ENCODE measurements at regions not wholly inside any gene's neighbourhood (a gene's known extent, or its start where the extent isn't known, plus 50 kb on each side); places are given as distances from the start of the nearest gene placed in this dataset.

DNA sequence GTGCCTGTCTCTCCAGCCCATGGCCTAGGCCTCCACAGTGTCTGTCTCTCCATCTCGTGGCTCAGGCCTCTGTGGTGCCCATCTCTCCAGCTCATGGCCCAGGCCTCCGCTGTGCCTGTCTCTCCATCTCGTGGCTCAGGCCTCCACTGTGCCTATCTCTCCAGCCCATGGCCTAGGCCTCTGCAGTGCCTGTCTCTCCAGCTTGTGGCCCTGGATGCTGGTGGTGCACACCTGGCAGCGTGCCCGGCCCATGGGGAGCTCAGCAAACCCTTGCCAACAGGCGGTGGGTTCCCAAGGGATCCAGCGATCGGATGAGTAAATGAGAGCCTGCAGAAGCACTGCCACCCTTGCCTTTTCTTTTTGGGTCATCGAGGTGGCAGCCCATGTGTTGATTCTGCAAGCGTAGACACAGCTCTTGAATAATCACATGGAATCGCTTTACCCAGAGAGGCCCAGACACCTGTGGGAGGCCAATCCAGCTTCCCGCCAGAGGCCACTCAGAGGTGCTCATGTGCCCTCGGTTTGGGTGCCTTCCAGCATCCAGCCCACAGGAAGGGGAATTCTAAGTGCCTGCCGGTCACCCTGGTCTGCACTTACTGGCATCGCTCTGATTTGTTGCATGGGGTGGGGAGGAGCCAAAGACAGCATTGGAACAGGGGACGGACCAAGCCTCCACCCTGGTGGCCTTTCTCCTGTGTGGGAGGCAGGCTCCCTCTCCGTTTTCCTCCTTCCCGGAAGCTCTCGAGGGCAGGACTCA, 101.8 kb upstream of the HDAC4 start:
- H3K27ac ChIP-seq (ENCODE audit: low read depth, low read length), result no peak overlapping the region
- H3K27me3 ChIP-seq (ENCODE audit: insufficient read depth, low read length), result no peaks in the 10 kb centered on the region
- no peak overlapping the region for H3K9ac ChIP-seq (ENCODE audit: low read depth, low read length)
- H3K9me3 ChIP-seq (ENCODE audit: insufficient read depth, low read depth, low read length), result no peaks in the 10 kb centered on the region
- no peaks in the 10 kb centered on the region for H3K36me3 ChIP-seq (ENCODE audit: insufficient read depth, low read length)
- no peak overlapping the region for H3K4me3 ChIP-seq (ENCODE audit: low read length)
- 93% methylated on average over 19 of the region's 19 CpGs for WGBS
- 0 out of 2 replicates have a peak, but pooled peaks cover 3% of the 10 kb centered on the region for H3K4me1 ChIP-seq (ENCODE audit: insufficient read depth, low read length)

DNA sequence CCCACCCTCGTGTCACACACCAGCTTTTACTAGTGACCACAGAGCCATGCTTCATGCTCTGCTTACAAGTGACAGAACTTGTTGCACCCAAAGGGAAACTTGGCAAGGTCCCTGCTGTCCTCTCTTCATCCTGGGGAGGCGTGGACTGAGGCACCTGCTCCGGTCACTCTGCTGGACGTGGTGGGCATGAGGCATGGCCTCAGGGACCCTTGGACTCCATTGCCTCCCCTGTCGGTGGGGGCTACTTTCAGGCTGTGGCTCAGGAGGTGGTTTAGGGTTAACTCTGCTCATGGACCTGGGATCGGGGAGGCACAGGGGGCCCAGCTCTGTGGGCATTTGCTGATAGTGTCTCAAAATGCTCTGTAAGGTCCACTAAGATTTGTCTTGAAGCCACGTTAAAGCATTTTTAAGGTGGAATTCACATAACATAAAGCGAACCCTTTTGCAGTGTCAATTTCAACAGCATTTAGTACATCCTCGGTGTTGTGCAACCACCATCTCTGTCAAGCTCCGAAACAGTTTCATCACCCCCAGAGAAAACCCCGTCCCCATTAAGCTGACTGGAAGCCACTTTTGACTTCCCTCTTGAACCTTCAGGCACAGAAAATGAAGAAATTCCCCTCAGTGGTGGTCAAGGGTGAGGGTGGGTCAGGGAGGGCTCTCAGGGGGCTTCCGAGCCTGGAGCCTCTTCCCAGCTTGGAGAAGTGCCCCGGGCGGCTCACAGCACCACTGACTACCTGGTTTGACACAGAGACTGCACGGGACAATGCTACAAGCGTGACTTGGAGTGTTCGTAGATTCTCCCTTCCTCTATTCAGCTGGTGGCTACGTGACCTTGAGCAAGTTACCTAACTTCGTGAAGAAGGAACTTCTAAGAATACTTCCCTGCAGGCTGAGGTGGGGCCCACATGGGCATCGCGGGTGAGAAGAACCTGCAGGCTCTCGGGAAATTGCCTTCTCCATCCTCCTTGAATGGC, 100.0 kb upstream of the HDAC4 start:
- no peaks in the 10 kb centered on the region for H3K4me1 ChIP-seq (ENCODE audit: insufficient read depth, low read length)
- H3K27me3 ChIP-seq (ENCODE audit: insufficient read depth, low read length), result no peaks in the 10 kb centered on the region
- WGBS, result 89% methylated on average over 22 of the region's 22 CpGs
- no peaks in the 10 kb centered on the region for H3K9me3 ChIP-seq (ENCODE audit: insufficient read depth, low read depth, low read length)
- H3K36me3 ChIP-seq (ENCODE audit: insufficient read depth, low read length), result no peaks in the 10 kb centered on the region
- H3K27ac ChIP-seq (ENCODE audit: low read depth, low read length), result no peak overlapping the region
- H3K4me3 ChIP-seq (ENCODE audit: low read length), result no peak overlapping the region
- no peak overlapping the region for H3K9ac ChIP-seq (ENCODE audit: low read depth, low read length)

DNA sequence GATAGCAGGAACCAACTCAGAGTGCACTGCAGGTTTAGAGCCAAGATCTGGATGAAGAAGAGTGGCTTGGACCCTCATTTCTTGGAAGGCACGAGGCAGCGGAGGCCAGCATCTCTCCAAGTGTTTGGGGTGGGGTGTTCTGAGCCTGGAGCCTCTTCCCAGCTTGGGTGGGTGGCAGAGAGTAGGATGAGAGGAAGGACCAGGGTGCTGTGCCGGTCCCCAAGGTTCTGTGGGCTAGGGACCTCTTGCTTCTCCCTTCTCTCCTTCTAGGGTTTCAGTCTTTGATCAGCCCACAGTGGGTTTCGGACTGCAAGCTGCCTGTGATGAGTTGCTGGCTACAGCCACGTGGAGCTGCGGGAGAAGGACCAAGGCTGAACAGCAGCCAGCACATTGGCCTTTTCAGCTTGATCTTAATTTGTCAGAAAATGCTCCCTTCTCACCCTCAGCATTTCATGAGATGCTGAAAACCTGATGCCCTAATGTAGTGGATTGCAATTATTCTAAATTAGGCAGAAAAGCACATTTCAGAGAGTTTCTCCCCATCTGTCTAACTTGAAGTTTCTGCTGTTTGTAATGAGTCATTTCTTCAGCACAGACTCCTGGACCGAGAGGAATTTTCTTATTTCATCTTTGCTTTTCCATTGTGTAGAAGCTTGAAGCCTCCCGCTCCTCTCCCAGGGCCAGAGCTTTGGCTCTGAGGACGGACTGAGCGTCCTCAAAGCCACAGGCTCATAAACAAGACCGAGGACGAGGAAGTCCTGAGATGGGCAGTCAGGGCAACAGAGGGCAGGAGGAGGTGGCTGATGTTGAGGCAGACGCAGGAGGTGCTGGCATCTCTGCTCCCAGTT, 99.1 kb upstream of the HDAC4 start:
- no peaks in the 10 kb centered on the region for H3K9me3 ChIP-seq (ENCODE audit: insufficient read depth, low read depth, low read length)
- no peaks in the 10 kb centered on the region for H3K27me3 ChIP-seq (ENCODE audit: insufficient read depth, low read length)
- WGBS, result 93% methylated on average over 13 of the region's 13 CpGs

DNA sequence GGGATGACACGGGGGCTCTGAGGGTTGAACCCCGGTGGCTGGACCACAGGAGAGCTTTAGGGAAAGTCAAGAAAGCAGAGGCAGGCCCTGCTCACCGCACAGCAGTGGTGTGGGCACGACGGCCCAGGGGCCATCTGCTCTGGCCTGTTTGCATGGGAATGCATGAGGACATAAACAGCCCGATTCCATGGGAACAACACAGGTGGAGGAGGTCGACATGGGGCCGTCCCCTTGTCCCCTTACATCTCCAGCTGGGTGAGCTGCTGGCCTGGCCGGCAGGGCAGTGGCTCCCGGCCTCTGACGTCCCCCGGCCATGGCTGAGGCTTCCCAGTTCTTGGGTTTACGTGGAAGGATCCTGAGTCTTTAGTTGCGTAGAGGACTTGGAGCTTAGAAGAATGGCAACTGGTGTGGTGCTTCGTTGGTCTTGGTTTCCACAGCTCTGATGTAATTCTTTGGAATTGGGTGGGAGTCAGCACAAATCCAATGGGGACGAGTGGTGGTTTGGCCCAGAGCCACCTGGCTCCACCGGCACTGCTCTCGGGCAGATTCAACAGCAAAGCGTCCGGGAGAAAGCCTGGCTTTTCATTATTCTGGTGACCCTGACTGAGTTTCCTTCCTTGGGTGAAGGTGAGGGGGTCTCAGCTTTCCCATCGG, 98.3 kb upstream of the HDAC4 start:
- H3K27ac ChIP-seq (ENCODE audit: low read depth, low read length), result no peak overlapping the region
- H3K4me1 ChIP-seq (ENCODE audit: insufficient read depth, low read length), result no peaks in the 10 kb centered on the region
- no peaks in the 10 kb centered on the region for H3K9me3 ChIP-seq (ENCODE audit: insufficient read depth, low read depth, low read length)
- 90% methylated on average over 21 of the region's 21 CpGs for WGBS
- no peaks in the 10 kb centered on the region for H3K27me3 ChIP-seq (ENCODE audit: insufficient read depth, low read length)
- H3K4me3 ChIP-seq (ENCODE audit: low read length), result no peak overlapping the region
- no peak overlapping the region for H3K9ac ChIP-seq (ENCODE audit: low read depth, low read length)
- no peaks in the 10 kb centered on the region for H3K36me3 ChIP-seq (ENCODE audit: insufficient read depth, low read length)

More for the DNA sequence above, 99.1 kb upstream of the HDAC4 start:
- Histone ChIP-seq H3K4me1 (ENCODE audit: insufficient read depth, low read length) (no peaks in the 10 kb centered on the region), H3K27ac (ENCODE audit: low read depth, low read length) (no peak overlapping the region), H3K4me3 (ENCODE audit: low read length) (no peak overlapping the region), H3K9ac (ENCODE audit: low read depth, low read length) (no peak overlapping the region), H3K36me3 (ENCODE audit: insufficient read depth, low read length) (no peaks in the 10 kb centered on the region)

DNA sequence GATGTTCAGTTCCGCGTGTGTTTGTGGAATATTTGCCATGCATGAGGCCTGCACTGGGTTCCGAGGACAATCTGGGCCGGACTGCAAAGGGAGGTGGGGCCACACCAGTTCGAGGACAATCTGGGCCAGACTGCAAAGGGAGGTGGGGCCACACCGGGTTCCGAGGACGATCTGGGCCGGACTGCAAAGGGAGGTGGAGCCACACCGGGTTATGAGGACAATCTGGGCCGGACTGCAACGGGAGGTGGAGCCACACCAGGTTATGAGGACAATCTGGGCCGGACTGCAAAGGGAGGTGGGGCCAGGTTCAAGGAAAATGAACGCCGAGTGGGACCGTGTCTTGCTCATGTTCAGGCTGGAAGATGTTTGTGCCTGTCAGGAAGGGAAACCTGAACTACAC, 97.8 kb upstream of the HDAC4 start:
- Histone ChIP-seq H3K27ac (ENCODE audit: low read depth, low read length) (no peak overlapping the region), H3K9me3 (ENCODE audit: insufficient read depth, low read depth, low read length) (no peaks in the 10 kb centered on the region), H3K36me3 (ENCODE audit: insufficient read depth, low read length) (no peaks in the 10 kb centered on the region), H3K27me3 (ENCODE audit: insufficient read depth, low read length) (no peaks in the 10 kb centered on the region), H3K9ac (ENCODE audit: low read depth, low read length) (no peak overlapping the region), H3K4me1 (ENCODE audit: insufficient read depth, low read length) (no peaks in the 10 kb centered on the region), H3K4me3 (ENCODE audit: low read length) (no peak overlapping the region)
- WGBS, result 79% methylated on average over 16 of the region's 16 CpGs

DNA sequence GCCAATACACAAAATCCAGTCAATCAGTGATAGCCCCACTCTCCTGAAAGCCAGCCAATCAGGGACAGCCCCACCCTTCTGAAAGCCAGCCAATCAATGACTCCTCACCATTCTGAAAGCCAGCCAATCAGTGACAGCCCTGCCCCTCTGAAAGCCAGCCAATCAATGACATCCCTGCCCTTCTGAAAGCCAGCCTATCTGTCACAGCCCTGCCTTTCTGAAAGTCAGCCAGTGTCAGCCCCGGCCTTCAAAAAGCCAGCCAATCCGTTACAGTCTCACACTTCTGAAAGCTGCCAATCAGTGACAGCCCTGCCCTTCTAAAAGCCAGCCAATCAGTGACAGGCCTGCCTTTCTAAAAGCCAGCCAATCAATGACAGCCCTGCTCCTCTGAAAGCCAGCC, 95.9 kb upstream of the HDAC4 start:
- Histone ChIP-seq H3K4me1 (ENCODE audit: insufficient read depth, low read length) (no peaks in the 10 kb centered on the region), H3K9ac (ENCODE audit: low read depth, low read length) (no peak overlapping the region), H3K9me3 (ENCODE audit: insufficient read depth, low read depth, low read length) (no peaks in the 10 kb centered on the region), H3K27ac (ENCODE audit: low read depth, low read length) (no peak overlapping the region), H3K27me3 (ENCODE audit: insufficient read depth, low read length) (no peaks in the 10 kb centered on the region), H3K36me3 (ENCODE audit: insufficient read depth, low read length) (no peaks in the 10 kb centered on the region), H3K4me3 (ENCODE audit: low read length) (no peak overlapping the region)
- 94% methylated on average over 2 of the region's 2 CpGs for whole genome bisulfite sequencing

DNA sequence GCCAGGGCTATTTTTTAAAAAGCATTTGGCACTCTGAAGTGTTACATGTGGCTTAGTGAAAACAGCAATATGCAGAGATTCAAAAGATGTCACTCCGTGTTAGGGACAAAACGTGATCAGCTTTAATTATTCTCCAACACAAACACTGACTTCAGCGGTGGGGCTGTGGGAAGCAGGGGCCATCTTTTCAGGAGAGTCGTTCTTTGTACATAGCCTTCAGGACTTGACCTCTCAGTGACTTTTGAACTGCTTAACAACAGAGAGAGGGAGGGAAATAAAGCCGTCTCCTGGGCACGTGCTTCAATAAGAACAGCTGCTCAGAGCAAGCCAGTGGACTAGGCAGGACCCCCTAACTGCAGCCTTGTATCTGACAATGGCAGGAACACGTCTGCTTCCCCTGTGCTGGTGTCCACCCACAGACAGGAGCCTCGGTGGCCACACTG, 95.0 kb upstream of the HDAC4 start:
- Histone ChIP-seq H3K27me3 (ENCODE audit: insufficient read depth, low read length) (no peaks in the 10 kb centered on the region), H3K4me3 (ENCODE audit: low read length) (no peak overlapping the region), H3K4me1 (ENCODE audit: insufficient read depth, low read length) (no peaks in the 10 kb centered on the region), H3K9ac (ENCODE audit: low read depth, low read length) (no peak overlapping the region), H3K9me3 (ENCODE audit: insufficient read depth, low read depth, low read length) (no peaks in the 10 kb centered on the region), H3K27ac (ENCODE audit: low read depth, low read length) (no peak overlapping the region), H3K36me3 (ENCODE audit: insufficient read depth, low read length) (no peaks in the 10 kb centered on the region)
- whole genome bisulfite sequencing, result 92% methylated on average over 8 of the region's 8 CpGs

DNA sequence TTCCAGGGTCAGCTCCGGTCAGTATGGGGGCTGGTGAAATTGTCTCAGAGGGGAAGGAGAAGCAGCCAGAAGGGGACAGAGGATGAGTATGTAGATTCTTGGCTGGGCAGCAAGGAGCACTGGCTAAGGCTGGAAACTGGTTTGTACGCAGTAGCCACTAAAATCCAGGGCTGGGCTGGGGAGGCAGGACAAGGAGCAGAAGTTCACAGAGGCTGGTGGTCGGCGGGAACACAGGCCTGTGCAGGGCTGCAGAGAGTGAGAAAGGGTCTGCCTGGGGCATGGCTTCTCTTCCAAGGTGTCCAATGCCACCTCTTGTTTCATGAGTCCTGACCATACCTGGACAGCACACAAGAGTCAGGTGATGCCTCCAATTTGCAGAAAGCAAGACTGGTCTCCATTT, 94.4 kb upstream of the HDAC4 start:
- Histone ChIP-seq H3K27me3 (ENCODE audit: insufficient read depth, low read length) (no peaks in the 10 kb centered on the region), H3K9me3 (ENCODE audit: insufficient read depth, low read depth, low read length) (no peaks in the 10 kb centered on the region)

DNA sequence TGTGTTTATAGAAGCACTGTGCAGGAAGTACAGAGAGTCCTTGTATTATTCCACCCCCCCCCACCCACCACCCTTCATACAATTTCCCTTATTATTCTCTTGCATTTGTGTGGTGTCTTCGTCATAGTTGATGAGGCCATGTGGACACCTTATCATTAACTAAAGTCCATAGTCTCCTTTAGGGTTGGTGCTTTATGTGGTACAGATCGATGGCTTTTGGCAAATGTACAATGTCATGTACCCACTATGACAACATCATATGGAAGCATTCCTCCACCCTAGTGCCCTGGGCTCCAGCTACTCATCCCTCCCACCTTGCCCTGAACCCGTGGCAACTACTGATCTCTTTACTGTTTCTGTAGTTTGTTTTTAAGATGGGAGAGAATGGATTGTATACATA, 93.8 kb upstream of the HDAC4 start:
- no peaks in the 10 kb centered on the region for H3K27me3 ChIP-seq (ENCODE audit: insufficient read depth, low read length)
- H3K9ac ChIP-seq (ENCODE audit: low read depth, low read length), result no peak overlapping the region
- no peak overlapping the region for H3K4me3 ChIP-seq (ENCODE audit: low read length)
- no peaks in the 10 kb centered on the region for H3K4me1 ChIP-seq (ENCODE audit: insufficient read depth, low read length)
- H3K36me3 ChIP-seq (ENCODE audit: insufficient read depth, low read length), result no peaks in the 10 kb centered on the region
- H3K9me3 ChIP-seq (ENCODE audit: insufficient read depth, low read depth, low read length), result no peaks in the 10 kb centered on the region
- no peak overlapping the region for H3K27ac ChIP-seq (ENCODE audit: low read depth, low read length)
- WGBS, result 94% methylated on average over 2 of the region's 3 CpGs

More for the DNA sequence above, 94.4 kb upstream of the HDAC4 start:
- Histone ChIP-seq H3K4me1 (ENCODE audit: insufficient read depth, low read length) (no peaks in the 10 kb centered on the region), H3K36me3 (ENCODE audit: insufficient read depth, low read length) (no peaks in the 10 kb centered on the region), H3K9ac (ENCODE audit: low read depth, low read length) (no peak overlapping the region), H3K27ac (ENCODE audit: low read depth, low read length) (no peak overlapping the region), H3K4me3 (ENCODE audit: low read length) (no peak overlapping the region)
- 91% methylated on average over 4 of the region's 4 CpGs for WGBS

DNA sequence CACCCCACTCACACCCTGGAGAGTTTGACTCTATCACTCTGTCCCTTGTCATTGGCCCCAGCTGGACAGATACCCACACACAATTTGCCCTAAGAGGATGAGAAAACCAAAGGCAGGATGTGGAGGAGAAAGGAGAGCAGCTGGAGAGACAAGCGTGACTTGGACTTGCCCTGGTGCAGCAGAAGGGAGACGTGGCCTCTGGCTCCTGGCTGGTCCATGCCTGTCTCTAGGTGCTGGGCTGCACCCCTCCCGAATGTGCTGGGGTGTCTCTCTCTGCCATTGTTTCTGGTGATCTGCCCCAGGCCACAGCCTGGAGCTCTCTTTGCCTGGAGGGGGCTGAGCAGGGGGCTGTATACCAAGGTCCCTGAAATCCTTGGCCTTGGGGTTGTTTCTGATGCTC, 88.7 kb upstream of the HDAC4 start:
- WGBS, result 86% methylated on average over 3 of the region's 3 CpGs
- H3K9ac ChIP-seq (ENCODE audit: low read depth, low read length), result no peak overlapping the region
- H3K4me1 ChIP-seq (ENCODE audit: insufficient read depth, low read length), result no peaks in the 10 kb centered on the region
- no peaks in the 10 kb centered on the region for H3K9me3 ChIP-seq (ENCODE audit: insufficient read depth, low read depth, low read length)
- no peak overlapping the region for H3K4me3 ChIP-seq (ENCODE audit: low read length)
- no peaks in the 10 kb centered on the region for H3K27me3 ChIP-seq (ENCODE audit: insufficient read depth, low read length)
- no peak overlapping the region for H3K27ac ChIP-seq (ENCODE audit: low read depth, low read length)
- H3K36me3 ChIP-seq (ENCODE audit: insufficient read depth, low read length), result no peaks in the 10 kb centered on the region

Measured in HUES64 (cell line).